Frontal cortex (tissue), 3 donors: ENCODE measurements at regions not wholly inside any gene's neighbourhood (a gene's known extent, or its start where the extent isn't known, plus 50 kb on each side); places are given as distances from the start of the nearest gene placed in this dataset.
"Not testable (repeated sequence)": the region's sequence is repeated elsewhere in the genome, so short reads cannot be mapped to it uniquely, and the experiment has no call there.

Experiments used
- DNase-seq, 2 donors: peaks; one replicate each; pipeline ENCODE4 v3.0.0; 2012; ENCODE audit warnings: low spot score in 2 of 2
- FAIRE-seq: peaks from 2 replicates; lab custom pipeline; 2012; peaks lifted over from hg19 to GRCh38; lab: Jason Lieb, UNC
- donor health status: control.
- donor health status: control.
- donor health status: control.

DNA sequence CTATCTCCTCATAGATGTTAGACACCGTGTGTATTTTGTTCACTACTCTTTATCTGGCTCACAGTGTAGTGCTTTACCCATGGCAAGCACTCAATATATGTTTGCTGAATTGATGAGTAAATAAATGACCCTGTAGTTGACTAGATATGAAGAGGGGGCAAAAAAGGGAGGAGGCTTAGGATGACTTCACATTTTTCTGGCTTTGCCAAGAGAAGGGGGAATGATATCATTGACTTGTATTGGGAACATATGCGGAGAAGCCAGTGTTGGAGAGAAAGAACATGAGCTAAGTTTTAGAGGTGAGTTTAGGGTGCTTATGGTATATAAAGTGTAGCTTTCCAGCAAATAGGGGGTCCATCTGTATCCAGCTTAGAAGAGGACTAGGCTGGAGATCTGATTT, 145.5 kb downstream of the TENT5C start:
- DNase-seq (no peak), FAIRE-seq (no peak)

GRCh38 chr1:117752661-117753060, 146.8 kb downstream of the TENT5C start:
- DNase-seq (no peak), FAIRE-seq (no peak)

- FAIRE-seq (no peak), DNase-seq (no peak)
Observed at GRCh38 chr1:117753232-117753631, 147.4 kb downstream of the TENT5C start.

DNA sequence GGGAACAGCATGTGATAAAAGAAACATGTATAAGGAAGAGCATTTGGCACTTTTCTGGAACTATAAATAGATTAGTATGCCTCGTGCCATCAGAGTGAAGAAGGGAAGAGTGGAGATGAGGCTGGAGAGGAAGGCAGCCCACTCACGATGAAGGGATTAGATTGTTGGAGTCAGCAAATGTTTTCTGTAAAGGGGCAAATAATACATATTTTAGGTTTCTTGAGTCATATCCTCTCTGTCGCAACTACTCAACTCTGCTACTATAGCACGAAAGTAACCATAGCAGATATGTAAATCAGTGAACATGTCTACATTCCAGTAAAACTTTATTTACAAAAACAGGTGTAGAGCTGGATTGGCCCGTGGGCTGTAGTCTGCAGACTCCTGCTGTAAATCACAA, 147.8 kb downstream of the TENT5C start:
- FAIRE-seq (no peak), DNase-seq (no peak)

GRCh38 chr1:117754061-117754969, 148.5 kb downstream of the TENT5C start:
- no peak for FAIRE-seq
- DNase-seq, result peak; percentile 17 to 60

- DNase-seq (no peak), FAIRE-seq (no peak)
Observed at GRCh38 chr1:117757668-117758067, 151.8 kb downstream of the TENT5C start.

DNA sequence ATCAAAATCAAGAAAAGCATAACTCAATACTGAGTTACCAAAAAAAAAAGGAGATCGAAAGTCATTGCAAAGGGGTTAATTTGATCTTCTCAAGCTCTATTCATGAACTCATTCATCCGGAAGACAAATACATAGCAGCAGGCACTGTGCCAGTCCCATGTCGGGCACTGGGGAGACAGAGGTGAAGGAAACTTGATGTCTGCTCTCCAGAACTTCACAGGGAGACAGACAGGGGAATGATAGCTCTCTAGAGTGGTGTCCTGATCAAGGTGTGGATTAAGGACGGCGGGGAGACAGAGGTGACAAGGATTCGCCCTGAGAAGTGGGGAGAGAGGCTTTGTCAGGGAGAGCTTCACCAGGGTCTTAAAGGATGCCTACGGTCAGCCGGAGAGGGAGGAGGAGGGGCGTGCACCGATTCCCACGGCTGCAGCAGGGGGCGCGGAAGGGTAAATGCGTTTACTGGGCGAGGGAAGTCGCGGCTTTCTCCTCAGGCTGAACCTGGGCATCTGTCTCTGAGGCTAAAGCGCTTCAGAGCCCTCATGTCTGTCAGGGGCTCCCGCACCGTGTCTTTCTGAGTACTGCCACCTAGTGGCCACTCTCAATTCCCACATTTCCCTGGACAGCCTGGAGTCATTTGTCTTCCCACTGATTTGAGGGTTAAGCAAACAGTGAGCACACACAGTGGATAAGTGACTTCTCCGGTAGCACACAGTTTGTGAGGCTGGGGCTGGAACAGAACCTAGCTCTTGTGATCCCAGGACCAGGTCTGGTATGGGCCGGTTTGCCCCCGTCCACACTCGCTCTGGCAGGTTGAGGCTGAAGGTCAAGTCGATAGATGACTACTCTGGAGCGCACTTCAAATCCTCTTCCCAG, 152.8 kb downstream of the TENT5C start:
- FAIRE-seq, result no peak

DNA sequence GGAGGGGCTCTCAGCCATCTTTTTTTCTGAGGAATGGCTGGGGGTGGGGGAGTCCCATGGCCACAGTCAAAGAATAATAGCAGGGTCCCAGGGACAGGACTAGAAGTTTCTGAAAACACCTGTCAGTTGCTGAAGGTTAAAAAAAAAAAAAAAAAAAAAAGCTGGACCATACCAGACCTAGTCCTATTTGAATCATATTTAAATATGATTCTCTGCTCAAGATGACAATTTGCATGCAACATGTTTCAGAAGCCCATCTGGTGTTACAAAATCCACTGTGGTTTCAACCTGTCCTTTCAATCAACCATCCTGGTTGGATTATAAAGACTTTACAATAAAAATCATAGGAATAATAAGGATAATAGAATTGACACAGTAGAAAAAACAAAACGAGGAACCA, 153.7 kb downstream of the TENT5C start:
- FAIRE-seq, result no peak
- no peak for DNase-seq

More for the DNA sequence above, 152.8 kb downstream of the TENT5C start:
- peak; percentile 12 to 66 for DNase-seq

DNA sequence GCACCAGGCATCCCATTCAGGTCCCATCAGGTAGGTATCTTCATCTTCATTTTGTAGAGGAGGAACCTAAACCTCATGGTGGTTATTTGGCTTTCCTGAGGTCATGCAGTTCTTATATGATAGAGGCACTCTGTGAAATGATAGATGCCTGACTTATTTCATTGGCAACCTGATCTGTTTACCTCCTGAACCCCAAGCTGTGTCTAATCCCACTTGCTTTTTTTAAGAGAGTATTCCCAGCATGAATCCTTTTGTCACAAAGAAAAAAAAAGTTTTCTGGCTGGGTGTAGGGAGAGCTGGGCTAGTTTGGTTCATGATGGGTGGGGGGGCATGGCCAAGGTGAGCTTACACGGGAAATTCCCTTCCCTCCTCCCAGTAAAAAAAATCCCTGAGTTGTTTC, 154.2 kb downstream of the TENT5C start:
- DNase-seq (no peak), FAIRE-seq (no peak)

GRCh38 chr1:117760485-117760884, 154.6 kb downstream of the TENT5C start:
- DNase-seq (no peak), FAIRE-seq (no peak)

DNA sequence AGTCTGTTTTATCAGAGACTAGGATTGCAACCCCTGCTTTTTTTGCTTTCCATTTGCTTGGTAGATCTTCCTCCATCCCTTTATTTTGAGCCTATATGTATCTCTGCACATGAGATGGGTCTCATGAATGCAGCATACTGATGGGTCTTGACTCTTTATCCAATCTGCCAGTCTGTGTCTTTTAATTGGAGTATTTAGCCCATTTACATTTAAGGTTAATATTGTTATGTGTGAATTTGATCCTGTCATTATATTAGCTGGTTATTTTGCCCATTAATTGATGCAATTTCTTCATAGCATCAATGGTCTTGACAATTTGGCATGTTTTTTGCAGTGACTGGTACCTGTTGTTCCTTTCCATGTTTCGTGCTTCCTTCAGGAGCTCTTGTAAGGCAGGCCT, 161.7 kb downstream of the GDAP2 start:
- DNase-seq, FAIRE-seq: not testable (repeated sequence)

- FAIRE-seq, result no peak
- no peak for DNase-seq
Observed at GRCh38 chr1:117770981-117771531, 158.4 kb downstream of the GDAP2 start.

DNA sequence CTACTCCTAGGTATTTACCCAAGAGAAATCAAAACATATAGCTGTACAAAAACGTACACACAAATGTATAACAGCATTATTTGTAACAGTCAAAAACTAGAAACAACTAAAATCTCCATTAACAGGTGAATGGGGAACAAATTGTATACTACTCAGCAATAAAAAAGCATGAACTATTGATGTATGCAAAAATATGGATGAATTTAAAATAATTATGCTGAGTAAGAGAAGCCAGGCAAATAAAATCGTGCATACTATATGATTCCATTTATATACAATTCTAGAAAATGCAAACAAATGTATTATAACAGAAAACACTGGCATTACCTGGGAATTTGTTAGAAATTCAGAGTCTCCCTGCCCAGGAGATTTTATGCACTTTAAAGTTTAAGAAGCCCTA, 150.1 kb downstream of the GDAP2 start:
- FAIRE-seq, result no peak
- DNase-seq, result no peak

- FAIRE-seq (no peak), DNase-seq (no peak)
Observed at GRCh38 chr1:117780687-117781475, 148.5 kb downstream of the GDAP2 start.

- FAIRE-seq, result no peak
Observed at GRCh38 chr1:117782056-117782455, 147.4 kb downstream of the GDAP2 start.

DNA sequence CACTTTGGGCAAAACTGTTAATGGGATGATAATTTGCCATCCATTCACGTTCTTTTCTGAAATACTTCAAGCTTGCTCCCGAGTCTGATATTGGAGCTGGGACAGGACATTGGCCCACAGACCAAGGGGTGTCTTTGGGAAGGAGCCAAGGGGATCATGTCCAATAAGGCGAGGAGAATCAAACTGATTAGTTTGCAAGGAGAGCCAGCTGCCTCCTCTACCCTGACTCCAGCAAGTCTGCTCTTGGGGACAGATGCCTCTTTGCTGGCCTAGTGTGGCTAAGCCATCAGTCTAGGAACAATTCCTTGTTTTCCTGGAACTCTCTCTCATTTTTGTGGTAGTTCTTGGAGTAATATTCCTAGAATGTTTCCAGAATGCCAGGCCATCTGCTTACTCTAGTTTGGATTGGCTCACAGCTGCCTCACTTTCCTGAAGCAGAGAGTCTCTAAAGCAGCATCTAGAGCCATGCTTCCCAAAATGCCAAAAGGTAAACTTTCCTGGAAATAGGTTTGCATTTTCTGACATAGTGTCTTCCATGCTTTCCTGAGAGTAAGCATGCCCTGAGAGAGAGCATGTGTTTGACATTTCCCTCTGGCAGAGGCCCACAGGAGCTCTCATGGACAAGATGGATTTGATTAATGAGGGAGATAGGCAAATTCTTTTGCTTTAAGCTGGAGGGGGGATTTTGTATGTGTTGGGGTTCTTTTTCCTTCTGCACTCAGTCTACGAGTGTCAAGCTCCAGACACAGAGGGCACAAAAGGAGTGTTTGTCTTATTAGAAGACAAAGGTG, 145.6 kb downstream of the GDAP2 start:
- FAIRE-seq, result no peak
- DNase-seq, result no peak

More at GRCh38 chr1:117782056-117782455, 147.4 kb downstream of the GDAP2 start:
- DNase-seq, result no peak

- DNase-seq, result no peak
- no peak for FAIRE-seq
Observed at GRCh38 chr1:117788014-117788413, 141.4 kb downstream of the GDAP2 start.

DNA sequence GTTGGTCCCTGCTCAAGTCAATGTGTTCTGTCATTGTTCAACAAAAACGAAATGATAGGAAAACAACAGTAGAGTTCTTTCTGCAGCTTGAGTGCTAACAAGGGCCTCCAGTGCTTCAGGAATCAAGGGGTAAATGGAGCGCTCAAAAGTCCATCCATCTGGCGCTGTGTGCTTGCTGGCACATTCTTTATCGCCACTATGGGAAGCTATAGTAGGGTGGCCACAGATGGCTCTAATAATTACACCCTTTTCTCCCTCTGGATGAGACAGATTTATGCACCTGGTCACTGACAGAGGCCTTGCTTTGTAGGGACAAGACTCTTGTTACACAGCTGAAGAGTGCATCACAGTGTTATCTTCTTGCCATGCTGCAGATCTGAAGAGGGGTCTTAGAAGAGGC, 136.0 kb downstream of the GDAP2 start:
- DNase-seq (no peak), FAIRE-seq (no peak)

GRCh38 chr1:117794073-117794472, 135.3 kb downstream of the GDAP2 start:
- no peak for DNase-seq
- FAIRE-seq, result no peak
